K562 (cell line): ENCODE measurements at regions not wholly inside any gene's neighbourhood (a gene's known extent, or its start where the extent isn't known, plus 50 kb on each side); places are given as distances from the start of the nearest gene placed in this dataset.

Experiments
- CREB1 ChIP-seq, 2 experiments: sonication (generic) in 1 of 2; formaldehyde crosslinking in 1 of 2; IDR thresholded peaks; 2 replicates each; pipeline versions ENCODE4 v1.6.1 to v1.8.0; 2012 to 2022; ENCODE audit warnings: inconsistent platforms in 1 of 2, mild to moderate bottlenecking in 1 of 2, missing genetic modification reagents in 1 of 2, moderate library complexity in 1 of 2
- ZBTB33 ChIP-seq: sonication (generic); formaldehyde crosslinking; IDR thresholded peaks from 2 replicates; pipeline ENCODE4 v1.8.1; 2023; ENCODE audit warnings: mild to moderate bottlenecking, missing genetic modification reagents
- ZNF639 ChIP-seq, 2 experiments: fragments of 200-800 bp in 1 of 2; sonication (Bioruptor generic) in 1 of 2; sonication (generic) in 1 of 2; formaldehyde crosslinking in 1 of 2; IDR thresholded peaks in 1 of 2; conservative IDR thresholded peaks in 1 of 2; 2 replicates each; pipeline versions ENCODE4 v1.5.0 to v1.6.1; 2016 to 2020; ENCODE audit warnings: missing compliant biosample characterization in 1 of 2, missing genetic modification characterization in 1 of 2, missing genetic modification reagents in 1 of 2

GRCh38 chr6:28720357-28721231 is 194.9 kb downstream of the GPX5 start:
- 0 out of 2 replicates have a peak, but pooled peaks have one; percentile 12 for TF ChIP-seq CREB1 (IDR thresholded peaks at IDR 0.05)
- TF ChIP-seq CREB1 (CRISPR knock-in tag; IDR thresholded peaks at IDR 0.05) = no peak
- no peak for TF ChIP-seq ZNF639 (CRISPR knock-in tag; conservative IDR thresholded peaks at IDR 0.05 in 1 of 2, IDR thresholded peaks at IDR 0.05 in 1 of 2)
- 0 out of 2 replicates have a peak, but pooled peaks have one; percentile 48 for TF ChIP-seq ZBTB33 (CRISPR knock-in tag)
